Stimulated activated CD4-positive, alpha-beta T cell treated with anti-CD3 and anti-CD28 coated beads, TNF-alpha, amount 100 ng/mL, for 48 hours (primary cell): ENCODE measurements at regions not wholly inside any gene's neighbourhood (a gene's known extent, or its start where the extent isn't known, plus 50 kb on each side); places are given as distances from the start of the nearest gene placed in this dataset.
"Not testable (repeated sequence)": the region's sequence is repeated elsewhere in the genome, so short reads cannot be mapped to it uniquely, and the experiment has no call there.

ENCODE experiments used
- DNase-seq, 3 donors: peaks; one replicate each; pipeline ENCODE4 v3.0.0-alpha.2; 2020; ENCODE audit warnings: low read depth in 3 of 3

- no peak for DNase-seq
These were observed 58.5 kb downstream of the TEX13C start for GRCh38 chrX:125378205-125378604.

GRCh38 chrX:125378770-125379169 is 59.1 kb downstream of the TEX13C start:
- DNase-seq, result no peak

GRCh38 chrX:125382148-125382628 is 62.5 kb downstream of the TEX13C start:
- no peak for DNase-seq

GRCh38 chrX:125382889-125383288 is 63.2 kb downstream of the TEX13C start:
- DNase-seq, result no peak

GRCh38 chrX:125384867-125385266 is 65.2 kb downstream of the TEX13C start:
- no peak for DNase-seq

- no peak for DNase-seq
These were observed 68.3 kb downstream of the TEX13C start for GRCh38 chrX:125387945-125388344.

- no peak for DNase-seq
These were observed 74.8 kb downstream of the TEX13C start for GRCh38 chrX:125394449-125394848.

GRCh38 chrX:125395626-125396025 is 76.0 kb downstream of the TEX13C start:
- DNase-seq, result no peak

- no peak for DNase-seq
These were observed 79.3 kb downstream of the TEX13C start for GRCh38 chrX:125398959-125399440.

GRCh38 chrX:125402807-125403206 is 83.1 kb downstream of the TEX13C start:
- DNase-seq, result no peak

GRCh38 chrX:125404667-125405160 is 85.0 kb downstream of the TEX13C start:
- no peak for DNase-seq

GRCh38 chrX:125405339-125405738 is 85.7 kb downstream of the TEX13C start:
- no peak for DNase-seq

GRCh38 chrX:125407314-125407713 is 87.6 kb downstream of the TEX13C start:
- no peak for DNase-seq

GRCh38 chrX:125420809-125421208 is 101.1 kb downstream of the TEX13C start:
- DNase-seq, result no peak

- no peak for DNase-seq
These were observed 103.3 kb downstream of the TEX13C start for GRCh38 chrX:125422986-125423385.

- no peak for DNase-seq
These were observed 104.9 kb downstream of the TEX13C start for GRCh38 chrX:125424536-125424935.

- DNase-seq, result no peak
These were observed 117.2 kb downstream of the TEX13C start for GRCh38 chrX:125436855-125437254.

GRCh38 chrX:125439194-125439849 is 119.7 kb downstream of the TEX13C start:
- no peak for DNase-seq

- DNase-seq, result no peak
These were observed 125.0 kb downstream of the TEX13C start for GRCh38 chrX:125444659-125445058.

- DNase-seq, result no peak
These were observed 155.8 kb downstream of the TEX13C start for GRCh38 chrX:125475482-125475881.

GRCh38 chrX:125492439-125492838 is 172.8 kb downstream of the TEX13C start:
- DNase-seq, result no peak

GRCh38 chrX:125493004-125493403 is 173.3 kb downstream of the TEX13C start:
- not testable (repeated sequence) for DNase-seq

- no peak for DNase-seq
These were observed 178.0 kb downstream of the TEX13C start for GRCh38 chrX:125497667-125498066.

- no peak for DNase-seq
These were observed 184.1 kb downstream of the TEX13C start for GRCh38 chrX:125503769-125504168.
